ENCODE measurements at regions not wholly inside any gene's neighbourhood (a gene's known extent, or its start where the extent isn't known, plus 50 kb on each side); places are given as distances from the start of the nearest gene placed in this dataset.

- ChIA-PET POLR2A (no interaction called here), CTCF (interaction anchor here (0.6 to 1.2 kb wide), 2 partner anchors 79 to 1039 kb away, joined by 3 read pairs; no protein-coding TSS in a partner anchor)
- Histone ChIP-seq H3K27ac (ENCODE audit: extremely low read depth, low read depth, low read length) (no peak overlapping the region), H3K4me3 (ENCODE audit: low read depth, low read length) (no peak overlapping the region), H3K9me3 (ENCODE audit: control insufficient read depth, insufficient read depth, low read depth, low read length) (no peaks in the 10 kb centered on the region), H3K36me3 (ENCODE audit: control insufficient read depth in 2 of 2, insufficient read depth in 1 of 2, low read length in 2 of 2) (no peaks in the 10 kb centered on the region), H3K4me1 (ENCODE audit: control insufficient read depth, insufficient read depth, low read length) (no peaks in the 10 kb centered on the region)
- TF ChIP-seq ZNF274 (IDR thresholded peaks at IDR 0.05; ENCODE audit: low read length): no peak
- no peak for TF ChIP-seq ZNF274 (tag by site-specific recombination; IDR thresholded peaks at IDR 0.05; ENCODE audit: borderline replicate concordance)
- TF ChIP-seq PRDM6 (tag by site-specific recombination; IDR thresholded peaks at IDR 0.05): no peak
- TF ChIP-seq TRIM28 (IDR thresholded peaks at IDR 0.05; ENCODE audit: borderline replicate concordance, low read length): no peak
- TF ChIP-seq KLF10 (tag by site-specific recombination; IDR thresholded peaks at IDR 0.05): no peak
- no peak for TF ChIP-seq ZNF26 (tag by site-specific recombination; IDR thresholded peaks at IDR 0.05)
- no peak for TF ChIP-seq ZFP37 (tag by site-specific recombination; IDR thresholded peaks at IDR 0.05)
- TF ChIP-seq, protein P1, sequence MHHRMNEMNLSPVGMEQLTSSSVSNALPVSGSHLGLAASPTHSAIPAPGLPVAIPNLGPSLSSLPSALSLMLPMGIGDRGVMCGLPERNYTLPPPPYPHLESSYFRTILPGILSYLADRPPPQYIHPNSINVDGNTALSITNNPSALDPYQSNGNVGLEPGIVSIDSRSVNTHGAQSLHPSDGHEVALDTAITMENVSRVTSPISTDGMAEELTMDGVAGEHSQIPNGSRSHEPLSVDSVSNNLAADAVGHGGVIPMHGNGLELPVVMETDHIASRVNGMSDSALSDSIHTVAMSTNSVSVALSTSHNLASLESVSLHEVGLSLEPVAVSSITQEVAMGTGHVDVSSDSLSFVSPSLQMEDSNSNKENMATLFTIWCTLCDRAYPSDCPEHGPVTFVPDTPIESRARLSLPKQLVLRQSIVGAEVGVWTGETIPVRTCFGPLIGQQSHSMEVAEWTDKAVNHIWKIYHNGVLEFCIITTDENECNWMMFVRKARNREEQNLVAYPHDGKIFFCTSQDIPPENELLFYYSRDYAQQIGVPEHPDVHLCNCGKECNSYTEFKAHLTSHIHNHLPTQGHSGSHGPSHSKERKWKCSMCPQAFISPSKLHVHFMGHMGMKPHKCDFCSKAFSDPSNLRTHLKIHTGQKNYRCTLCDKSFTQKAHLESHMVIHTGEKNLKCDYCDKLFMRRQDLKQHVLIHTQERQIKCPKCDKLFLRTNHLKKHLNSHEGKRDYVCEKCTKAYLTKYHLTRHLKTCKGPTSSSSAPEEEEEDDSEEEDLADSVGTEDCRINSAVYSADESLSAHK (tag by site-specific recombination; IDR thresholded peaks at IDR 0.05): no peak
- TF ChIP-seq ZNF837 (tag by site-specific recombination; IDR thresholded peaks at IDR 0.05): no peak
- no peak for TF ChIP-seq ZNF366 (tag by site-specific recombination; conservative IDR thresholded peaks at IDR 0.05)
- no peak for TF ChIP-seq KLF8 (tag by site-specific recombination; IDR thresholded peaks at IDR 0.05)
- no peak for TF ChIP-seq ZNF2 (tag by site-specific recombination; IDR thresholded peaks at IDR 0.05)
Measured at GRCh38 chr18:46360102-46360699, 256.0 kb downstream of the HAUS1 start.

- Histone ChIP-seq H3K9me3 (ENCODE audit: control insufficient read depth, insufficient read depth, low read depth, low read length) (no peaks in the 10 kb centered on the region), H3K36me3 (ENCODE audit: control insufficient read depth in 2 of 2, insufficient read depth in 1 of 2, low read length in 2 of 2) (no peaks in the 10 kb centered on the region), H3K4me3 (ENCODE audit: low read depth, low read length) (no peak overlapping the region), H3K27ac (ENCODE audit: extremely low read depth, low read depth, low read length) (no peak overlapping the region), H3K4me1 (ENCODE audit: control insufficient read depth, insufficient read depth, low read length) (no peaks in the 10 kb centered on the region)
- CTCF ChIA-PET: interaction anchor here (1.2 kb wide), 1 partner anchor 80 kb away, joined by 3 read pairs; no protein-coding TSS in a partner anchor
- POLR2A ChIA-PET: no interaction called here
- TF ChIP-seq ZNF837 (tag by site-specific recombination; IDR thresholded peaks at IDR 0.05): no peak
- TF ChIP-seq ZNF292 (tag by site-specific recombination; IDR thresholded peaks at IDR 0.05; ENCODE audit: borderline replicate concordance, low read depth): no peak
- no peak for TF ChIP-seq TSHZ1 (tag by site-specific recombination; IDR thresholded peaks at IDR 0.05; ENCODE audit: borderline replicate concordance)
- no peak for TF ChIP-seq ZNF596 (tag by site-specific recombination; IDR thresholded peaks at IDR 0.05)
- no peak for TF ChIP-seq ZNF530 (tag by site-specific recombination; IDR thresholded peaks at IDR 0.05; ENCODE audit: low read depth)
- no peak for TF ChIP-seq ZNF155 (tag by site-specific recombination; IDR thresholded peaks at IDR 0.05)
- TF ChIP-seq ZNF335 (tag by site-specific recombination; conservative IDR thresholded peaks at IDR 0.05): no peak
- no peak for TF ChIP-seq ZNF341 (tag by site-specific recombination; IDR thresholded peaks at IDR 0.05; ENCODE audit: low read depth)
- no peak for TF ChIP-seq ZNF560 (tag by site-specific recombination; IDR thresholded peaks at IDR 0.05; ENCODE audit: borderline replicate concordance)
- no peak for TF ChIP-seq ZNF76 (tag by site-specific recombination; IDR thresholded peaks at IDR 0.05; ENCODE audit: borderline replicate concordance, low read depth)
- TF ChIP-seq, protein P2, sequence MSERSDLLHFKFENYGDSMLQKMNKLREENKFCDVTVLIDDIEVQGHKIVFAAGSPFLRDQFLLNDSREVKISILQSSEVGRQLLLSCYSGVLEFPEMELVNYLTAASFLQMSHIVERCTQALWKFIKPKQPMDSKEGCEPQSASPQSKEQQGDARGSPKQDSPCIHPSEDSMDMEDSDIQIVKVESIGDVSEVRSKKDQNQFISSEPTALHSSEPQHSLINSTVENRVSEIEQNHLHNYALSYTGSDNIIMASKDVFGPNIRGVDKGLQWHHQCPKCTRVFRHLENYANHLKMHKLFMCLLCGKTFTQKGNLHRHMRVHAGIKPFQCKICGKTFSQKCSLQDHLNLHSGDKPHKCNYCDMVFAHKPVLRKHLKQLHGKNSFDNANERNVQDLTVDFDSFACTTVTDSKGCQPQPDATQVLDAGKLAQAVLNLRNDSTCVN (tag by site-specific recombination; optimal IDR thresholded peaks at IDR 0.05): no peak
Measured at GRCh38 chr18:46360866-46361265, 256.7 kb downstream of the HAUS1 start.
